COLO668 (cell line): ENCODE measurements at regions not wholly inside any gene's neighbourhood (a gene's known extent, or its start where the extent isn't known, plus 50 kb on each side); places are given as distances from the start of the nearest gene placed in this dataset.

Source experiments
- DNase-seq: peaks from one replicate; lab custom pipeline; 2025; ENCODE audit not compliant: unreplicated experiment; lab: John Stamatoyannopoulos, UW

DNA sequence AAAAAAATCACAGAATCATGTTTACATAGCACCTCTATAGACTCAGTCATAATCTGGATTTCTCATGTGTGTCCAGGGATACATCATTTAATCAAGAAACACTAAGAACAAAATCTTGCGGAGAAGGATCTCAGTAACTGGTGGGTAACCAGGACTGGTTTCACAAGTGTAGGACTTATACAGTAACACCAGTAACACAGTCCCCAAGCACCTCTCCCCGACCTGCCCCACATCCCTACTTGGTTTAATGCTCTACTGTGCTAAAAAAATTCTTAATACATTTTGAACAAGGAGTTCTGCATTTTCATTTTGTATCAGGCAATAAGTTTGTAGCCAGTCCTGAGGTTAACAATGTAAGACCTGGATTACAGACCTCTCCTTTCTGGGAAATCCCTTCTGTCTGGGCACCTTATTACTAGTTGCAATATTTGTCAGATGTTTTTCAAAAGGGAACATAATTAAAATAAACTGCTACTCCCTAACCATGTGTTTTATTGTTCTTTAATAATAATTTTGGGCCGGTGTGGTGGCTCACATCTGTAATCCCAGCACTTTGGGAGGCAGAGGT is 57.6 kb upstream of the BBX start:
- no peak for DNase-seq

- no peak for DNase-seq
Observed at GRCh38 chr3:107468782-107469181, 54.0 kb upstream of the BBX start.

DNA sequence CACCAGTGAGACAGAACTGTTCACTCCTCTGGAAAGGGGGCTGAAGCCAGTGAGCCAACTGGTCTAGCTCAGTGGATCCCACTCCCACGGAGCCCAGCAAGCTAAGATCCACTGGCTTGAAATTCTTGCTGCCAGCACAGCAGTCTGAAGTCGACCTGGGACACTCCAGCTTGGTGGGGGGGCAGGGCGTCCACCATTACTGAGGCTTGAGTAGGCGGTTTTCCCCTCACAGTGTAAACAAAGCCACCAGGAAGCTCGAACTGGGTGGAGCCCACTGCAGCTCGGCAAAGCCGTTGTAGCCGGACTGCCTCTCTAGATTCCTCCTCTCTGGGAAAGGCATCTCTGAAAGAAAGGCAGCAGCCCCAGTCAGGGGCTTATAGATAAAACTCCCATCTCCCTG is 52.3 kb upstream of the BBX start:
- peak; percentile 6 for DNase-seq
